GM19467 (cell line): ENCODE measurements at regions not wholly inside any gene's neighbourhood (a gene's known extent, or its start where the extent isn't known, plus 50 kb on each side); places are given as distances from the start of the nearest gene placed in this dataset.
"Not testable (repeated sequence)": the region's sequence is repeated elsewhere in the genome, so short reads cannot be mapped to it uniquely, and the experiment has no call there.

Experiments
- ATAC-seq: cut with Tn5 transposase; IDR thresholded peaks from one replicate; pipeline ENCODE4 v1.9.1; 2021; ENCODE audit warnings: mild to moderate bottlenecking, moderate library complexity; ENCODE audit not compliant: unreplicated experiment

- no peak for ATAC-seq
Observed at GRCh38 chr10:80697926-80698325, 160.2 kb downstream of the SH2D4B start.

GRCh38 chr10:80699602-80700039 lies 161.9 kb downstream of the SH2D4B start:
- ATAC-seq, result peak; percentile 90

DNA sequence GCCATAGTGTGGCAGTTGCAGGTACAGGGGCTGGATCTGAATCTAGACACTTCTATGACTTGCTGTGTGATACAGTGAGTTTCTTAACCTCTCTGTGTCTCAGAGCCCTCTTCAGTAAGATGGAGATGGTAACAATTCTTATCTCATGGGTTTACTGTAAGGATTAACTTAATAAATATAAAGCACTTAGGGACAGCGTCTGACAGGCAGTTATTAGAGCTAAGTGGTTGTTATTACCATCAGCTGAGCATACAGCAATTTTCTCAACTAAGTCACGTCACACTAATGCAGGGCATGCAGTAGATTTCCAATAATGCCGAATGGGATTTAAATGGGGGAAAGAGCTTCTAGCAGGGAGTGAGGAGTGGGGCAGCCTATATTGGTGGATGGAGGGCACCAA lies 162.6 kb downstream of the SH2D4B start:
- no peak for ATAC-seq

GRCh38 chr10:80700760-80701444 lies 163.2 kb downstream of the SH2D4B start:
- no peak for ATAC-seq

GRCh38 chr10:80701706-80702105 lies 164.0 kb downstream of the SH2D4B start:
- no peak for ATAC-seq

DNA sequence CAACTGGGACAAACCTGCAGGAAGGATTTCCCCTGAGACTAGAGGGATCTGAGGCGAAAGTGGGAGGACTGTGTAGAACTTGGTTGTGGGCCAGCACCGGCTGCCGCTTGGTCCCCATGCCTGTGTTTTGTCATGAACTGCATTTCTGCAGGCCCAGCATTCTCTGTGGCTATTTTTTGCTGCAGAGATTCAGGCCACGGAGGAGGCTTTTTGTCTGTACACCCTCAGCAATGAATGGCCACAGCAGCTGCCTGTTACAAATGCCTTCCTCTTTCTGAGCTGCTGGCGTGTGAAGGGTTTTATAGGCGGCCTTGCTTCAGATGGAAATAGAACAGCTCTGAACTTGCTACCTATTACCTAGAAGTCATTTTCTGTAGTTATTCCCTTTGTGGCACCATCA lies 164.4 kb downstream of the SH2D4B start:
- ATAC-seq, result no peak

- no peak for ATAC-seq
Observed at GRCh38 chr10:80705899-80706298, 168.2 kb downstream of the SH2D4B start.

DNA sequence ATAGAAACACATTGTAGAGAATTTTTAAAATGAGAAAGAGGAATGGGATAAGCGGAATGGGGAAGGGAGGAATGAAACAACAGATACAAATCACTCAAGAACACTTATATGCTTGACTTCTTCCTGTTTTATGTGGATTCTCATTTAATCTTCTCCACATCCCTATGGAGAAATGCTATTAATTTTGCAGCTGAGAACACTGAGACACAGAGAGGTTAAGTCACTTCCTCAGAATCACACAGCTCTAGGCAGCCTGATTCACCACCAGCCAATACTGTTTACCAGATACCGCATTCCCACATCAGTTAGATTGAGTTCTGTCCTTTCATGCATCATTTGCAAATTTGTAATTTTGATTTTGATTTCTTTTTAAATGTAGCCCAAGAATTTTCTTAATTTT lies 170.5 kb downstream of the SH2D4B start:
- ATAC-seq, result no peak

DNA sequence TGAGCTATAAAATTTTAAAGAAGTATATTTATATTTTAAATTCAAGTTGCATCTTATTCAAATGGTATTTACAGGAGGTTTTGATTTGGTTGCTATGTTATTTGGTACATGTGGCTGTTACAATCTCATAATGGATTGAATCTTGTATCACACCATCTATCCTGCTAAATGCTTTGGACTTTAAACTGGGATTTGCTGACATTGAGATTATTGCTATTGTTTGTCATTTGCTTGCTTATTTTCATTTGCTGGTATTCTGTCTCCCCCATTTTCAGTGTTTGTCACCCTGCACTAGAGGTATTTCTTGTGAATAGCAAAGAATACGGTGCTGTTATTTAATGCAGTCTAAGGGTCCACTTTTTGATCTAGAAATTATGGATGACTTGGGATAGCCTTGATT lies 171.1 kb downstream of the SH2D4B start:
- ATAC-seq, result no peak

DNA sequence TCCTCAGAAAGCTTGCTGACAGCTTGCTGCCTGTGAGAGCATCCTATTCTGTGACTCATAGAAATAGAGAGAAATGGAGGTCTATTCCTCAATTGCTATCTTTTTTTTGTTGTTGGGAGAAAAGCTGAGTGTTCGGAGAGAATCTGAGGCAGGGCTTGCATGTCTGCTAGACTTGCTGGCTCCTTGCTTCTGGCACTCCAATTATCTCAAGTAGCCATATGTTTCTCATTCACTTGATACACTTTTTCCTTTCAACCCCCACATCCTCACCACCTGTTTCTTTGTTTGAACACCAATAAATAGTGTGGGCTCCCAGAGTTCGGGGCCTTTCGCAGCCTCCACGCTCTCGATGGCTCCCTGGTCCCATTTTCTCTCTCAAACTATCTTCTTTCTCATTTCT lies 172.2 kb downstream of the SH2D4B start:
- ATAC-seq, result no peak

- no peak for ATAC-seq
Observed at GRCh38 chr10:80713398-80713928, 175.8 kb downstream of the SH2D4B start.

- no peak for ATAC-seq
Observed at GRCh38 chr10:80714566-80714965, 176.9 kb downstream of the SH2D4B start.

- ATAC-seq, result no peak
Observed at GRCh38 chr10:80718024-80718423, 180.3 kb downstream of the SH2D4B start.

- no peak for ATAC-seq
Observed at GRCh38 chr10:80719935-80720334, 182.2 kb downstream of the SH2D4B start.

- ATAC-seq, result no peak
Observed at GRCh38 chr10:80720549-80720948, 182.8 kb downstream of the SH2D4B start.

DNA sequence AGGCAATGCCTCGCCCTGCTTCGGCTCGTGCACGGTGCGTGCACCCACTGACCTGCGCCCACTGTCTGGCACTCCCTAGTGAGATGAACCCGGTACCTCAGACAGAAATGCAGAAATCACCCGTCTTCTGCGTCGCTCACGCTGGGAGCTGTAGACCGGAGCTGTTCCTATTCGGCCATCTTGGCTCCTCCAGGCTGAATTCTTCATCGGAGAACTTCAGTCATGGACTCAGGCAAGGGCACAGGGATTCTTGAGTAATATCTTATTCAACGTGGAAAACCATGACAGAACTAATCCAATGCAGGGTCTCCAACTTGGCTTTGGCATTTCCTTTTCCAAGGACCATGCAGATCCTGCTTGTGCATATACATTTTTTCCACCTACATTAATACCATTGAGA lies 190.7 kb downstream of the SH2D4B start:
- ATAC-seq, result not testable (repeated sequence)

DNA sequence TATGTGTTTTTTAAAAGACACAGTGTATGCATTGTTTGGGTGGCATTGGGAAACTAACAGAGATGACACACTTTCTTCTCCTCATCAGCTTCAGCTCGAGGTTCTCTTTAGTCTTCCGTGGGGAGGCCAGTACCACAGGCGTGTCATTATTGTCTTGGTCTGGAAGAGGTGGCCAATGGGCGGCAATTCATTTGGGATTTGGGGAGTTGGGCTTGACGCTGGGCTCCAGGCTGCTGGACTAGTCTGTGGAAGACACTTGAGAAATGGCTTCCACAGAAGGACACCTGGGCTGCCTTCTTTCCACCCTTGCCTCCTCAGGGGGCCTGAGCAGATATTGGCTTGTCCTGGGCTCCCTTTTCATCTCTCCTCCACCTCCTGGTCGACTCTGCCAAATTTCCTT lies 192.2 kb downstream of the SH2D4B start:
- ATAC-seq, result no peak

DNA sequence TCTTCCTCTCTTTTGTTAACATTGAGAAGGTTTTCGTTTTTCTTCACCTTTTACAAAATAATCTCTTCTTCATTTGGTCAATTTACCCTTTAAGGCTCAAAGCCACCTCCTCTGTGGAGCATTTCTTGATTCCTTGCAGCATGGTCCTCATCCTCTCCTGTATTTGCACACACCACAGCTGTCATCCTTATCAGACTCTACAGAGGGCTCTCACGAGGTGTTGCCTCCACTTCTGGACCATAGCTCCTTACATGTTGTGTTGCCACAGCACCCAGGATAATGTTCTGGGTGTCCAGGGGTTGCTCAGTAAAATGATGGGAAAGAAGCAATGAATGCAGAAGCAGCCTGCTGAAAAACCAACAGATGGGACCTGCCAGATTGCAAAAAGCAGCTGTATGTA lies 192.8 kb downstream of the SH2D4B start:
- ATAC-seq, result no peak

GRCh38 chr10:80734589-80734988 lies 196.9 kb downstream of the SH2D4B start:
- ATAC-seq, result no peak

GRCh38 chr10:80737209-80737608 lies 199.5 kb downstream of the SH2D4B start:
- ATAC-seq, result no peak

GRCh38 chr10:80739328-80739727 lies 201.6 kb downstream of the SH2D4B start:
- ATAC-seq, result no peak

DNA sequence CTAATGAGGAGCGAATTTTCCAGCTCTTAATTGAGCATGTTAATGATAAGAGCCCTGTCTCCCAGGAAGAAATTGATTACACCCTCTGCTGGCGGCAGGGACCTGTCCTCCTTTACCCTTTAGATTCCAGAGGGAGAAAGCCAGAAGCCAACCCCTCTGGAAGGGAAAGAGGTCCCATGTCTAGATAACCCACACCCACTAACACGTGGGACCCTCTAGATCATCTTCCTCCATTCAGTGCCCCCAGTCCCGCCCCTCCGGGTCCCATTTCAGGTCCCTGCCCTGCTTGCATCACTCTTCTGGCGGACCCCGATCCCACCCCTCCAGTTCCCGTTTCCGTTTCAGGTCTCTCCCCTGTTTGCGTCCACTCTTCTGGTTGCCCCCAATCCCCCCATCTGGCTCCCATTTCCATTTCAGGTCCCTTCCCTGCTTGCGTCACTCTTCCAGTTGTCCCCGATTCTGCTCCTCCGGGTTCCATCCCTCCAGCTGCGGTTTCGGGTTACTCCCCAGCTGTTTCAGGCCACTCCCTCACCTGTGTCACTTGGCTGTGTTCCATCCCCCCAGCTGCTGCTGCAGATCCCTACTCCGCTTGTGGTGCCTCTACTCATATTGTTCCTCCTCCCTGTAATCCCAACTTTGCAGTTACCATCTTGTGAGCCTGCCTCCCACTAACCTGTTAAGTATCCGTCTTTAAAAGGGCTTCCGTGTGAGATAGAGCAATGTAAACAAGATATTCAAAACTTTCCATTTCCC lies 202.4 kb downstream of the SH2D4B start:
- no peak for ATAC-seq
